ENCODE measurements at regions not wholly inside any gene's neighbourhood (a gene's known extent, or its start where the extent isn't known, plus 50 kb on each side); places are given as distances from the start of the nearest gene placed in this dataset.

GRCh38 chr3:35065891-35066290, 573.4 kb upstream of the ARPP21 start:
- TF ChIP-seq CTCF (IDR thresholded peaks at IDR 0.05) (no peak), EZH2 (IDR thresholded peaks at IDR 0.05; ENCODE audit: borderline replicate concordance, insufficient read depth, low read depth, low read length, poor library complexity, severe bottlenecking) (no peak)
